WTC11 (cell line): ENCODE measurements at regions not wholly inside any gene's neighbourhood (a gene's known extent, or its start where the extent isn't known, plus 50 kb on each side); places are given as distances from the start of the nearest gene placed in this dataset.
"Not testable (repeated sequence)": the region's sequence is repeated elsewhere in the genome, so short reads cannot be mapped to it uniquely, and the experiment has no call there.

Experiments used
- ATAC-seq: fragments of 200-7000 bp; cut with Tn5 transposase; 2 replicates; pipeline ENCODE4 v1.10.0; 2021; ENCODE audit warnings: mild to moderate bottlenecking, moderate library complexity
- CTCF ChIA-PET: fragments of 300-600 bp; sonication (Branson Sonifier 250); formaldehyde crosslinking; loops from one replicate; lab custom pipeline; 2021; ENCODE audit warnings: antibody characterized with exemption; lab: Charles Lee
- POLR2A ChIA-PET: fragments of 350-600 bp; sonication (Branson Sonifier 250); formaldehyde crosslinking; loops from one replicate; lab custom pipeline; 2021; ENCODE audit warnings: antibody characterized with exemption; lab: Charles Lee
- DNase-seq: peaks from one replicate; pipeline ENCODE4 v3.0.0; 2021; ENCODE audit warnings: low spot score
- H3K27ac Mint-ChIP-seq: 2 replicates; pipeline ENCODE4 v1.8.0; 2021; ENCODE audit warnings: mixed read lengths
- H3K27me3 Mint-ChIP-seq: 2 replicates; pipeline ENCODE4 v1.8.0; 2021; ENCODE audit warnings: low read depth, mild to moderate bottlenecking, moderate library complexity, mixed read lengths
- H3K36me3 Mint-ChIP-seq: 2 replicates; pipeline ENCODE4 v1.8.0; 2021; ENCODE audit warnings: mixed read lengths
- H3K4me1 Mint-ChIP-seq: 2 replicates; pipeline ENCODE4 v1.8.0; 2022; ENCODE audit warnings: mixed read lengths
- H3K4me3 Mint-ChIP-seq: 2 replicates; pipeline ENCODE4 v1.8.0; 2021; ENCODE audit warnings: mild to moderate bottlenecking, moderate library complexity, mixed read lengths
- H3K9me3 Mint-ChIP-seq: 2 replicates; pipeline ENCODE4 v1.8.0; 2021; ENCODE audit warnings: mixed read lengths
- ATF1 ChIP-seq: sonication (generic); formaldehyde crosslinking; IDR thresholded peaks from 2 replicates; pipeline ENCODE4 v1.8.1; 2023; ENCODE audit warnings: mild to moderate bottlenecking, moderate library complexity, missing genetic modification reagents
- CBFB ChIP-seq: sonication (generic); formaldehyde crosslinking; IDR thresholded peaks from 2 replicates; pipeline ENCODE4 v1.8.1; 2022; ENCODE audit warnings: mild to moderate bottlenecking, low read depth, missing genetic modification reagents
- ELF4 ChIP-seq: sonication (generic); formaldehyde crosslinking; IDR thresholded peaks from 2 replicates; pipeline ENCODE4 v1.8.1; 2022; ENCODE audit warnings: low read depth, mild to moderate bottlenecking, moderate library complexity, missing genetic modification reagents
- ESRRA ChIP-seq: sonication (generic); formaldehyde crosslinking; IDR thresholded peaks from 2 replicates; pipeline ENCODE4 v1.8.1; 2022; ENCODE audit warnings: mild to moderate bottlenecking, missing genetic modification reagents, borderline replicate concordance
- IRF2 ChIP-seq: sonication (generic); formaldehyde crosslinking; IDR thresholded peaks from 2 replicates; pipeline ENCODE4 v1.8.0; 2022; ENCODE audit warnings: low read depth, missing genetic modification reagents, borderline replicate concordance
- JAZF1 ChIP-seq: fragments of 250-450 bp; sonication (Bioruptor Pico); IDR thresholded peaks from 2 replicates; pipeline ENCODE4 v1.9.0; 2021; ENCODE audit warnings: moderate library complexity, mild to moderate bottlenecking, inconsistent platforms
- NFATC4 ChIP-seq: fragments of 250-450 bp; sonication (Bioruptor Pico); IDR thresholded peaks from 2 replicates; pipeline ENCODE4 v1.9.0; 2021; ENCODE audit warnings: mild to moderate bottlenecking
- NFE2L1 ChIP-seq: sonication (generic); formaldehyde crosslinking; IDR thresholded peaks from 2 replicates; pipeline ENCODE4 v1.8.1; 2023; ENCODE audit warnings: missing genetic modification reagents
- NFYB ChIP-seq: sonication (generic); formaldehyde crosslinking; conservative IDR thresholded peaks from 2 replicates; pipeline ENCODE4 v1.8.0; 2022; ENCODE audit warnings: low read depth, missing genetic modification reagents
- SOX15 ChIP-seq: fragments of 250-450 bp; sonication (Bioruptor Pico); IDR thresholded peaks from 2 replicates; pipeline ENCODE4 v1.9.0; 2021; ENCODE audit warnings: mild to moderate bottlenecking
- TCF7 ChIP-seq: sonication (generic); formaldehyde crosslinking; IDR thresholded peaks from 2 replicates; pipeline ENCODE4 v1.8.0; 2022; ENCODE audit warnings: mild to moderate bottlenecking, low read depth, missing genetic modification reagents, moderate library complexity
- TP53 ChIP-seq: sonication (generic); formaldehyde crosslinking; IDR thresholded peaks from 2 replicates; pipeline ENCODE4 v1.8.1; 2023; ENCODE audit warnings: mild to moderate bottlenecking, missing genetic modification reagents
- ZNF138 ChIP-seq: sonication (generic); formaldehyde crosslinking; conservative IDR thresholded peaks from 2 replicates; pipeline ENCODE4 v1.8.1; 2022; ENCODE audit warnings: mild to moderate bottlenecking, moderate library complexity, missing genetic modification reagents
- ZNF232 ChIP-seq: sonication (generic); formaldehyde crosslinking; IDR thresholded peaks from 2 replicates; pipeline ENCODE4 v1.8.0; 2022; ENCODE audit warnings: mild to moderate bottlenecking, missing genetic modification reagents
- ZNF317 ChIP-seq: sonication (generic); formaldehyde crosslinking; IDR thresholded peaks from 2 replicates; pipeline ENCODE4 v1.8.1; 2023; ENCODE audit warnings: low read depth, mild to moderate bottlenecking, moderate library complexity, missing genetic modification reagents, borderline replicate concordance
- TF ChIP-seq, protein P1 (sequence below): sonication (generic); formaldehyde crosslinking; IDR thresholded peaks from 2 replicates; pipeline ENCODE4 v1.8.1; 2022; ENCODE audit warnings: low read depth, missing genetic modification reagents, borderline replicate concordance
- TF ChIP-seq, protein P2 (sequence below): sonication (generic); formaldehyde crosslinking; IDR thresholded peaks from 2 replicates; pipeline ENCODE4 v1.8.0; 2022; ENCODE audit warnings: mild to moderate bottlenecking, missing genetic modification reagents
- TF ChIP-seq, protein P3 (sequence below): fragments of 250-450 bp; sonication (Bioruptor Pico); IDR thresholded peaks from 2 replicates; pipeline ENCODE4 v1.8.0; 2021; ENCODE audit warnings: mild to moderate bottlenecking
- TF ChIP-seq, protein P4 (sequence below): sonication (generic); formaldehyde crosslinking; IDR thresholded peaks from 2 replicates; pipeline ENCODE4 v1.8.1; 2023; ENCODE audit warnings: mild to moderate bottlenecking, moderate library complexity, missing genetic modification reagents
- TF ChIP-seq, protein P5 (sequence below): fragments of 250-450 bp; sonication (Bioruptor Pico); IDR thresholded peaks from 2 replicates; pipeline ENCODE4 v1.9.0; 2021; ENCODE audit warnings: mild to moderate bottlenecking, borderline replicate concordance
- TF ChIP-seq, protein P6 (sequence below): fragments of 200-600 bp; IDR thresholded peaks from 2 replicates; pipeline ENCODE4 v1.8.0; 2022; ENCODE audit warnings: antibody characterized with exemption

DNA sequence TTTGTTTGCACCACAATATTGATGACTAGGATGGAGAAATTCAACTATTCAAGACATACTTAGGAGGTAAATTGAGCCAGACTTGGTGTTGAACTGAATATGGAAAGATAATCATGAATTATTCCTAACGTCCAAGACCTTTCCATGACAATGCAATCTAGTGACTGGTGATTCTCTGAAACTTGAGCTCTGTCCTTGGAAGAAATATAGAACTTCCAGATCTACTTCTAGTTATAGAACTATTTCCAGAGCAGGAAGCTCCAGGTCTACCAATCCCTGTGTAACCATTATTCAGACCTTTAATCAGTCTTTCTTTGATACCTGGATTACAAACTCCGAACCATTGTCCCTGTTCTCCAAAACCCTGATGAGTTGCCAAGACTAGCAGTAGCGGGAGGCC lies 272.6 kb upstream of the SLC14A2 start (continued):
- TF ChIP-seq, protein P1, sequence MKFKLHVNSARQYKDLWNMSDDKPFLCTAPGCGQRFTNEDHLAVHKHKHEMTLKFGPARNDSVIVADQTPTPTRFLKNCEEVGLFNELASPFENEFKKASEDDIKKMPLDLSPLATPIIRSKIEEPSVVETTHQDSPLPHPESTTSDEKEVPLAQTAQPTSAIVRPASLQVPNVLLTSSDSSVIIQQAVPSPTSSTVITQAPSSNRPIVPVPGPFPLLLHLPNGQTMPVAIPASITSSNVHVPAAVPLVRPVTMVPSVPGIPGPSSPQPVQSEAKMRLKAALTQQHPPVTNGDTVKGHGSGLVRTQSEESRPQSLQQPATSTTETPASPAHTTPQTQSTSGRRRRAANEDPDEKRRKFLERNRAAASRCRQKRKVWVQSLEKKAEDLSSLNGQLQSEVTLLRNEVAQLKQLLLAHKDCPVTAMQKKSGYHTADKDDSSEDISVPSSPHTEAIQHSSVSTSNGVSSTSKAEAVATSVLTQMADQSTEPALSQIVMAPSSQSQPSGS = no peak
- TF ChIP-seq, protein P2, sequence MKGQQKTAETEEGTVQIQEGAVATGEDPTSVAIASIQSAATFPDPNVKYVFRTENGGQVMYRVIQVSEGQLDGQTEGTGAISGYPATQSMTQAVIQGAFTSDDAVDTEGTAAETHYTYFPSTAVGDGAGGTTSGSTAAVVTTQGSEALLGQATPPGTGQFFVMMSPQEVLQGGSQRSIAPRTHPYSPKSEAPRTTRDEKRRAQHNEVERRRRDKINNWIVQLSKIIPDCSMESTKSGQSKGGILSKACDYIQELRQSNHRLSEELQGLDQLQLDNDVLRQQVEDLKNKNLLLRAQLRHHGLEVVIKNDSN = no peak
- TF ChIP-seq ZNF138 (CRISPR knock-in tag) (no peak), ESRRA (no peak), ZNF317 (CRISPR knock-in tag) (no peak)

DNA sequence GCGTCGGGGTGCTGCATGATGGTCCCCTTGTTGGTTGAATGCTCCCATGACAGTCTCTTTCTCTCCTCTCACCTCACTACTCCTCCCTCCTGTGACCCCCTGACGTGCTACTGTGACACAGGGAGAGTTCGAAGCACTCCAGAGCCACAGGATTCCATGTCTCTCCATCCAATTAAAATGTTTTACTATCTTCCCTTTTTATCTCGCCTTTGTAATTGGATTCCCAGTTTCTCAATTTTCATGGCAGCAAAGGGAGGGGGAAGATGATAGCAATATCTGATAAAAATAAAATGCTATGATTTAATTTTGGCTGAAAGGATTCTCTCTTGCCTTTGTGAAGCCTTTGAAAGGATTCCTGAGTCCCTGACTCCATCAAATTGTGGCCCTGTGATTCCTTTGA lies 271.9 kb upstream of the SLC14A2 start:
- DNase-seq (no peak), ATAC-seq (no peak)
- Mint-ChIP-seq H3K27me3 (no peaks in the 10 kb centered on the region; the same call in 1 of the 2 replicates), H3K4me1 (peaks cover 14% of the 10 kb centered on the region), H3K27ac (no peak overlapping the region), H3K9me3 (0 out of 2 replicates have a peak, but pooled peaks cover 6% of the 10 kb centered on the region), H3K4me3 (no peak overlapping the region), H3K36me3 (no peaks in the 10 kb centered on the region)
- TF ChIP-seq, protein P3, sequence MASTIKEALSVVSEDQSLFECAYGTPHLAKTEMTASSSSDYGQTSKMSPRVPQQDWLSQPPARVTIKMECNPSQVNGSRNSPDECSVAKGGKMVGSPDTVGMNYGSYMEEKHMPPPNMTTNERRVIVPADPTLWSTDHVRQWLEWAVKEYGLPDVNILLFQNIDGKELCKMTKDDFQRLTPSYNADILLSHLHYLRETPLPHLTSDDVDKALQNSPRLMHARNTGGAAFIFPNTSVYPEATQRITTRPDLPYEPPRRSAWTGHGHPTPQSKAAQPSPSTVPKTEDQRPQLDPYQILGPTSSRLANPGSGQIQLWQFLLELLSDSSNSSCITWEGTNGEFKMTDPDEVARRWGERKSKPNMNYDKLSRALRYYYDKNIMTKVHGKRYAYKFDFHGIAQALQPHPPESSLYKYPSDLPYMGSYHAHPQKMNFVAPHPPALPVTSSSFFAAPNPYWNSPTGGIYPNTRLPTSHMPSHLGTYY (CRISPR knock-in tag) = no peak
- no peak for TF ChIP-seq NFE2L1 (CRISPR knock-in tag)
- no peak for TF ChIP-seq TP53 (CRISPR knock-in tag)
- TF ChIP-seq JAZF1 = no peak
- TF ChIP-seq, protein P4, sequence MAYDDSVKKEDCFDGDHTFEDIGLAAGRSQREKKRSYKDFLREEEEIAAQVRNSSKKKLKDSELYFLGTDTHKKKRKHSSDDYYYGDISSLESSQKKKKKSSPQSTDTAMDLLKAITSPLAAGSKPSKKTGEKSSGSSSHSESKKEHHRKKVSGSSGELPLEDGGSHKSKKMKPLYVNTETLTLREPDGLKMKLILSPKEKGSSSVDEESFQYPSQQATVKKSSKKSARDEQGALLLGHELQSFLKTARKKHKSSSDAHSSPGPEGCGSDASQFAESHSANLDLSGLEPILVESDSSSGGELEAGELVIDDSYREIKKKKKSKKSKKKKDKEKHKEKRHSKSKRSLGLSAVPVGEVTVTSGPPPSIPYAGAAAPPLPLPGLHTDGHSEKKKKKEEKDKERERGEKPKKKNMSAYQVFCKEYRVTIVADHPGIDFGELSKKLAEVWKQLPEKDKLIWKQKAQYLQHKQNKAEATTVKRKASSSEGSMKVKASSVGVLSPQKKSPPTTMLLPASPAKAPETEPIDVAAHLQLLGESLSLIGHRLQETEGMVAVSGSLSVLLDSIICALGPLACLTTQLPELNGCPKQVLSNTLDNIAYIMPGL (CRISPR knock-in tag) = no peak
- TF ChIP-seq IRF2 = no peak
- no peak for TF ChIP-seq TCF7 (CRISPR knock-in tag)
- no peak for TF ChIP-seq ZNF138 (CRISPR knock-in tag)
- no peak for TF ChIP-seq ZNF317 (CRISPR knock-in tag)
- TF ChIP-seq ZNF232 (CRISPR knock-in tag) = no peak
- no peak for TF ChIP-seq ELF4 (CRISPR knock-in tag)
- CTCF ChIA-PET = interaction anchor here (0.6 to 0.7 kb wide), 2 partner anchors 43 to 179 kb away, joined by 3 to 4 read pairs; no protein-coding TSS in a partner anchor
- POLR2A ChIA-PET = interaction anchor here (0.6 kb wide), 1 partner anchor 81 kb away, joined by 7 read pairs; no protein-coding TSS in a partner anchor

DNA sequence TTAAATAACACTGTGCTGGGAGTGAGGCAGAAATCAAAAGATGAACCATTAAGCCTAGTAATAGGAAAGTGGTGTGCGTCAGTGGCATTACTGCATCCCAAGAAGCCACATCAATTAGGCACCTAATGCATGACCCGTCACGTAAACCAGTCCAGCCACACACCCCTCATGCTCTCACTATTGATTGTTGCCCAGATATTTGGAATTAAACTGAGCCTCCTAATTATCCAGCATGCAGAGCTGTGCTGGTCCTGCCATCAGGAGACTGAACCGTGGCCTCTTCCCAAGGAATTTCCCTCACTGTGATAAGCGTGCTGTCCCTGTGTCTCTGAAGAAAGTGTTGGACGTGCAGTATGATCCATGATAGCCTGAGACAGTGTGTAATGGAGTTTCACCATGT lies 270.6 kb upstream of the SLC14A2 start:
- H3K36me3 Mint-ChIP-seq, H3K27ac Mint-ChIP-seq, DNase-seq, H3K4me3 Mint-ChIP-seq, H3K9me3 Mint-ChIP-seq, ATAC-seq, CTCF ChIA-PET, POLR2A ChIA-PET, H3K27me3 Mint-ChIP-seq: not testable (repeated sequence)
- H3K4me1 Mint-ChIP-seq = peaks cover 14% of the 10 kb centered on the region

DNA sequence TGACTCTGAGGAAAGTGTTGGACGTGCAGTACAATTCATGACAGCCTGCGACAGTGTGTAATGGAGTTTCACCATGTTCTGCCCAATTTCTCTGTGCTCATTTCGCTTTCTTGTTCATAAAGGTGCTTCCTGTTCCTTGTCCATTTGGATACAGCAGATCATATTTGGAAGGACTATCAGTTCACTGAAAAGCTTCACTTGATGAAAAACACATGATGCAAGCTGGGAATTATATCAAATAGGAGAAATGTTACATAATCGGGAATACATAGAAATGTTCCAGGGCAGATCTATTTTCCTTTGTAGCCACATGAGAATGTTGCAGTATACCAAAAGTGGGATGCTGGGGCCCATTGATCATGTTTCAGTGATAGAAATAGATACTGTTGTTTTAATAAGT lies 266.3 kb upstream of the SLC14A2 start:
- DNase-seq (no peak), ATAC-seq (no peak)
- 0 out of 2 replicates have a peak, but pooled peaks cover 3% of the 10 kb centered on the region for H3K4me1 Mint-ChIP-seq
- CTCF ChIA-PET = no interaction called here
- H3K9me3 Mint-ChIP-seq = 0 out of 2 replicates have a peak, but pooled peaks cover 6% of the 10 kb centered on the region
- H3K27me3 Mint-ChIP-seq = no peaks in the 10 kb centered on the region
- no peak overlapping the region for H3K4me3 Mint-ChIP-seq
- H3K36me3 Mint-ChIP-seq = no peaks in the 10 kb centered on the region
- no peak overlapping the region for H3K27ac Mint-ChIP-seq
- POLR2A ChIA-PET = no interaction called here
- TF ChIP-seq, protein P5, sequence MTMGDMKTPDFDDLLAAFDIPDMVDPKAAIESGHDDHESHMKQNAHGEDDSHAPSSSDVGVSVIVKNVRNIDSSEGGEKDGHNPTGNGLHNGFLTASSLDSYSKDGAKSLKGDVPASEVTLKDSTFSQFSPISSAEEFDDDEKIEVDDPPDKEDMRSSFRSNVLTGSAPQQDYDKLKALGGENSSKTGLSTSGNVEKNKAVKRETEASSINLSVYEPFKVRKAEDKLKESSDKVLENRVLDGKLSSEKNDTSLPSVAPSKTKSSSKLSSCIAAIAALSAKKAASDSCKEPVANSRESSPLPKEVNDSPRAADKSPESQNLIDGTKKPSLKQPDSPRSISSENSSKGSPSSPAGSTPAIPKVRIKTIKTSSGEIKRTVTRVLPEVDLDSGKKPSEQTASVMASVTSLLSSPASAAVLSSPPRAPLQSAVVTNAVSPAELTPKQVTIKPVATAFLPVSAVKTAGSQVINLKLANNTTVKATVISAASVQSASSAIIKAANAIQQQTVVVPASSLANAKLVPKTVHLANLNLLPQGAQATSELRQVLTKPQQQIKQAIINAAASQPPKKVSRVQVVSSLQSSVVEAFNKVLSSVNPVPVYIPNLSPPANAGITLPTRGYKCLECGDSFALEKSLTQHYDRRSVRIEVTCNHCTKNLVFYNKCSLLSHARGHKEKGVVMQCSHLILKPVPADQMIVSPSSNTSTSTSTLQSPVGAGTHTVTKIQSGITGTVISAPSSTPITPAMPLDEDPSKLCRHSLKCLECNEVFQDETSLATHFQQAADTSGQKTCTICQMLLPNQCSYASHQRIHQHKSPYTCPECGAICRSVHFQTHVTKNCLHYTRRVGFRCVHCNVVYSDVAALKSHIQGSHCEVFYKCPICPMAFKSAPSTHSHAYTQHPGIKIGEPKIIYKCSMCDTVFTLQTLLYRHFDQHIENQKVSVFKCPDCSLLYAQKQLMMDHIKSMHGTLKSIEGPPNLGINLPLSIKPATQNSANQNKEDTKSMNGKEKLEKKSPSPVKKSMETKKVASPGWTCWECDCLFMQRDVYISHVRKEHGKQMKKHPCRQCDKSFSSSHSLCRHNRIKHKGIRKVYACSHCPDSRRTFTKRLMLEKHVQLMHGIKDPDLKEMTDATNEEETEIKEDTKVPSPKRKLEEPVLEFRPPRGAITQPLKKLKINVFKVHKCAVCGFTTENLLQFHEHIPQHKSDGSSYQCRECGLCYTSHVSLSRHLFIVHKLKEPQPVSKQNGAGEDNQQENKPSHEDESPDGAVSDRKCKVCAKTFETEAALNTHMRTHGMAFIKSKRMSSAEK = no peak
- TF ChIP-seq NFATC4 (CRISPR knock-in tag) (no peak), SOX15 (CRISPR knock-in tag) (no peak), NFE2L1 (CRISPR knock-in tag) (no peak), ATF1 (no peak), NFYB (CRISPR knock-in tag) (no peak), CBFB (CRISPR knock-in tag) (no peak)
- TF ChIP-seq, protein P6, sequence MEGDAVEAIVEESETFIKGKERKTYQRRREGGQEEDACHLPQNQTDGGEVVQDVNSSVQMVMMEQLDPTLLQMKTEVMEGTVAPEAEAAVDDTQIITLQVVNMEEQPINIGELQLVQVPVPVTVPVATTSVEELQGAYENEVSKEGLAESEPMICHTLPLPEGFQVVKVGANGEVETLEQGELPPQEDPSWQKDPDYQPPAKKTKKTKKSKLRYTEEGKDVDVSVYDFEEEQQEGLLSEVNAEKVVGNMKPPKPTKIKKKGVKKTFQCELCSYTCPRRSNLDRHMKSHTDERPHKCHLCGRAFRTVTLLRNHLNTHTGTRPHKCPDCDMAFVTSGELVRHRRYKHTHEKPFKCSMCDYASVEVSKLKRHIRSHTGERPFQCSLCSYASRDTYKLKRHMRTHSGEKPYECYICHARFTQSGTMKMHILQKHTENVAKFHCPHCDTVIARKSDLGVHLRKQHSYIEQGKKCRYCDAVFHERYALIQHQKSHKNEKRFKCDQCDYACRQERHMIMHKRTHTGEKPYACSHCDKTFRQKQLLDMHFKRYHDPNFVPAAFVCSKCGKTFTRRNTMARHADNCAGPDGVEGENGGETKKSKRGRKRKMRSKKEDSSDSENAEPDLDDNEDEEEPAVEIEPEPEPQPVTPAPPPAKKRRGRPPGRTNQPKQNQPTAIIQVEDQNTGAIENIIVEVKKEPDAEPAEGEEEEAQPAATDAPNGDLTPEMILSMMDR = no peak
